ENCODE measurements at regions not wholly inside any gene's neighbourhood (a gene's known extent, or its start where the extent isn't known, plus 50 kb on each side); places are given as distances from the start of the nearest gene placed in this dataset.

DNA sequence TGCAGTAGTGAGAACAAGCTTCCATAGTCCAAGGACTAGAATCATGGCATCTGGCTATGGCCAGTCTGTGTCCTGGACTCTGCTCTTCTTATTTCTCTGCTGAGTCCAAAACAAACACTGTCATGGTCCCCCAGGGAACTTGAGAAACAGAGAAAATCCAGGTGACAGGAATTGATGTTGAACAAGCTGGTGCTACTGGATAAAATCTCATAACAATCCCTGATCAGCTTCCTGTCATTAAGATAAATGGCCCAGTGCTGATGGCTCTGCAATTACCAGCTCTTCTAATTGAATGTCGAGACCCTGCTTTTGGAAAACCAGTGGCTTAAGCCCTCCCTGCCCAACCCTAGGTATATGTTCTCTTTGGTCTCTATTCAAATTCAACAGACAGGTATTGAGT, 58.8 kb upstream of the ARHGAP36 start:
- no peak for TF ChIP-seq SMC3 (IDR thresholded peaks at IDR 0.05; ENCODE audit: low read depth, low read length)
- TF ChIP-seq MAFK (IDR thresholded peaks at IDR 0.05; ENCODE audit: low read depth, low read length): no peak
- TF ChIP-seq CEBPB (IDR thresholded peaks at IDR 0.05; ENCODE audit: low read depth, low read length): no peak
- TF ChIP-seq, protein P1, sequence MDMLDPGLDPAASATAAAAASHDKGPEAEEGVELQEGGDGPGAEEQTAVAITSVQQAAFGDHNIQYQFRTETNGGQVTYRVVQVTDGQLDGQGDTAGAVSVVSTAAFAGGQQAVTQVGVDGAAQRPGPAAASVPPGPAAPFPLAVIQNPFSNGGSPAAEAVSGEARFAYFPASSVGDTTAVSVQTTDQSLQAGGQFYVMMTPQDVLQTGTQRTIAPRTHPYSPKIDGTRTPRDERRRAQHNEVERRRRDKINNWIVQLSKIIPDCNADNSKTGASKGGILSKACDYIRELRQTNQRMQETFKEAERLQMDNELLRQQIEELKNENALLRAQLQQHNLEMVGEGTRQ (IDR thresholded peaks at IDR 0.05; ENCODE audit: low read depth, low read length): no peak
- TF ChIP-seq FOS (IDR thresholded peaks at IDR 0.05; ENCODE audit: low read depth, low read length): no peak
- TF ChIP-seq, protein P2, sequence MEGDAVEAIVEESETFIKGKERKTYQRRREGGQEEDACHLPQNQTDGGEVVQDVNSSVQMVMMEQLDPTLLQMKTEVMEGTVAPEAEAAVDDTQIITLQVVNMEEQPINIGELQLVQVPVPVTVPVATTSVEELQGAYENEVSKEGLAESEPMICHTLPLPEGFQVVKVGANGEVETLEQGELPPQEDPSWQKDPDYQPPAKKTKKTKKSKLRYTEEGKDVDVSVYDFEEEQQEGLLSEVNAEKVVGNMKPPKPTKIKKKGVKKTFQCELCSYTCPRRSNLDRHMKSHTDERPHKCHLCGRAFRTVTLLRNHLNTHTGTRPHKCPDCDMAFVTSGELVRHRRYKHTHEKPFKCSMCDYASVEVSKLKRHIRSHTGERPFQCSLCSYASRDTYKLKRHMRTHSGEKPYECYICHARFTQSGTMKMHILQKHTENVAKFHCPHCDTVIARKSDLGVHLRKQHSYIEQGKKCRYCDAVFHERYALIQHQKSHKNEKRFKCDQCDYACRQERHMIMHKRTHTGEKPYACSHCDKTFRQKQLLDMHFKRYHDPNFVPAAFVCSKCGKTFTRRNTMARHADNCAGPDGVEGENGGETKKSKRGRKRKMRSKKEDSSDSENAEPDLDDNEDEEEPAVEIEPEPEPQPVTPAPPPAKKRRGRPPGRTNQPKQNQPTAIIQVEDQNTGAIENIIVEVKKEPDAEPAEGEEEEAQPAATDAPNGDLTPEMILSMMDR (conservative IDR thresholded peaks at IDR 0.05; ENCODE audit: low read depth, low read length): no peak
- TF ChIP-seq RCOR1 (IDR thresholded peaks at IDR 0.05; ENCODE audit: insufficient replicate concordance, low read length): no peak
- no peak for TF ChIP-seq MAZ (IDR thresholded peaks at IDR 0.05; ENCODE audit: borderline replicate concordance, low read depth, low read length)
- TF ChIP-seq RAD21 (IDR thresholded peaks at IDR 0.05; ENCODE audit: low read length): no peak
- TF ChIP-seq POLR2A (IDR thresholded peaks at IDR 0.05; ENCODE audit: low read depth, low read length): no peak
- no peak for TF ChIP-seq CHD1 (IDR thresholded peaks at IDR 0.05; ENCODE audit: low read depth, low read length)
- in situ Hi-C loops (cut with MboI; ENCODE audit: low sequenced_read_pairs): no loop called here
- no peak for ATAC-seq (ENCODE audit: low read depth)

More for the DNA sequence above, 58.8 kb upstream of the ARHGAP36 start:
- Histone ChIP-seq H3K4ac (ENCODE audit: low read depth, low read length) (no peak overlapping the region), H4K91ac (ENCODE audit: insufficient read depth, low read depth, low read length) (no peak overlapping the region), H4K20me1 (ENCODE audit: insufficient read depth, low read length) (no peaks in the 10 kb centered on the region), H2AFZ (replicated peaks; ENCODE audit: low read length, poor library complexity) (no peak overlapping the region), H3K9me3 (ENCODE audit: control insufficient read depth, insufficient read depth, low read length) (no peaks in the 10 kb centered on the region), H2BK5ac (ENCODE audit: low read depth, low read length, poor library complexity, severe bottlenecking) (no peak overlapping the region), H3K9me1 (ENCODE audit: insufficient read depth, low read length) (no peaks in the 10 kb centered on the region), H3K36me3 (ENCODE audit: control insufficient read depth, insufficient read depth, low read length) (no peaks in the 10 kb centered on the region), H2AK5ac (ENCODE audit: low read depth, low read length) (no peak overlapping the region), H3K27ac (ENCODE audit: insufficient read depth, low read length) (no peak overlapping the region), H2AK9ac (replicated peaks; ENCODE audit: low read depth, low read length, poor library complexity) (no peak overlapping the region), H2BK15ac (ENCODE audit: low read depth, low read length) (no peak overlapping the region), H4K8ac (ENCODE audit: low read depth in 2 of 2, low read length in 2 of 2) (no peak overlapping the region), H3K9ac (ENCODE audit: low read depth, low read length) (no peak overlapping the region), H4K5ac (ENCODE audit: low read depth, low read length) (no peak overlapping the region), H3K18ac (ENCODE audit: low read depth, low read length) (no peak overlapping the region), H2BK120ac (ENCODE audit: low read depth, low read length) (no peak overlapping the region), H3K79me1 (ENCODE audit: low read depth in 1 of 2, low read length in 2 of 2) (no peaks in the 10 kb centered on the region), H3K4me2 (ENCODE audit: low read depth, low read length) (no peak overlapping the region), H2BK20ac (ENCODE audit: low read depth, low read length) (no peak overlapping the region), H3K14ac (replicated peaks; ENCODE audit: low read depth, low read length) (no peak overlapping the region), H3K4me3 (ENCODE audit: insufficient read depth, low read depth, low read length) (no peak overlapping the region), H3K4me1 (ENCODE audit: control insufficient read depth, insufficient read depth, low read length) (no peaks in the 10 kb centered on the region), H3K23ac (ENCODE audit: low read depth, low read length) (no peak overlapping the region), H3K56ac (ENCODE audit: extremely low read depth, insufficient read depth, low read length) (no peak overlapping the region), H3K27me3 (ENCODE audit: control insufficient read depth, insufficient read depth, low read length) (peaks cover 3% of the 10 kb centered on the region; the same call in 1 of the 2 replicates)
- intact Hi-C loops (cut with micrococcal nuclease): no loop called here
- ChIA-PET POLR2A (ENCODE audit: unreplicated experiment) (no interaction called here), CTCF (no interaction called here)
- no TSS peak for BruUV-seq (replicated peaks)
- WGBS, 2 experiments (ENCODE audit: extremely low coverage in 2 of 2, insufficient read length in 1 of 2): 33% methylated on average over 1 of the region's 1 CpG; no CpG with 5 or more reads in 1 of the 2 experiments
- dilution Hi-C loops (cut with HindIII; ENCODE audit: low sequenced_read_pairs, unreplicated experiment): no loop called here
- no peak for DNase-seq
